Psoas muscle (tissue), 7 donors: ENCODE measurements at regions not wholly inside any gene's neighbourhood (a gene's known extent, or its start where the extent isn't known, plus 50 kb on each side); places are given as distances from the start of the nearest gene placed in this dataset.

Experiments
- ATAC-seq, 4 donors: fragments of 200-7000 bp; cut with Tn5 transposase; one replicate each; pipeline ENCODE4 v1.9.1; 2020; ENCODE audit warnings: moderate library complexity in 3 of 4, mild to moderate bottlenecking in 2 of 4
- DNase-seq, 2 donors: peaks; one replicate each; pipeline ENCODE4 v3.0.0-alpha.2; 2020
- H3K27ac ChIP-seq: fragments of 200-600 bp; one replicate; pipeline ENCODE4 v1.8.0; 2022
- H3K27me3 ChIP-seq, 3 donors: fragments of 200-600 bp in 1 of 3; one replicate each; pipeline versions ENCODE4 v1.6.1 to v1.8.0; 2013 to 2022; ENCODE audit warnings: low read length in 2 of 3, mild to moderate bottlenecking in 2 of 3, moderate library complexity in 1 of 3; ENCODE audit not compliant: insufficient read depth in 3 of 3
- H3K36me3 ChIP-seq, 2 donors: fragments of 200-600 bp in 1 of 2; one replicate each; pipeline versions ENCODE4 v1.6.1 to v1.8.0; 2013 to 2022; ENCODE audit warnings: low read depth in 1 of 2, mild to moderate bottlenecking in 1 of 2, moderate library complexity in 1 of 2; ENCODE audit not compliant: insufficient read depth in 1 of 2
- H3K4me1 ChIP-seq: fragments of 200-600 bp; one replicate; pipeline ENCODE4 v1.8.0; 2022
- H3K4me3 ChIP-seq: fragments of 200-600 bp; one replicate; pipeline ENCODE4 v1.8.0; 2022; ENCODE audit warnings: mild to moderate bottlenecking
- H3K9me3 ChIP-seq: fragments of 200-600 bp; one replicate; pipeline ENCODE4 v1.8.0; 2022
- WGBS, 3 donors: extraction: QIAGEN DNeasy Blood & Tissue Kit; methylation state at CpG; one replicate each; pipeline versions ENCODE4 v1.1.6 to v1.1.7; 2013; 5-methylcytosine and 5-hydroxymethylcytosine counted together
- intact Hi-C, 2 donors: fragments of 100-400 bp; cut with DNase I; formaldehyde crosslinking; loops; one replicate each; pipeline versions ENCODE4 v1.11.0 to v1.14.2; 2022
- TF ChIP-seq, protein P1 (sequence below): fragments of 200-600 bp; IDR thresholded peaks from one replicate; pipeline ENCODE4 v1.8.0; 2022; ENCODE audit warnings: antibody characterized with exemption
- donor health status: healthy with polysubstance abuse.
- donor health status: DM: no; HTN: no; CAD: no; lungs with moderate emphysema.
- donor health status: Bipolar disorder and iron deficiency.
- donor health status: healthy.
- donor health status: DM: yes; HTN: yes; CAD: no.
- donor health status: DM: no; HTN: no; CAD: no.
- donor health status: DM: yes; HTN: yes; CAD: no.

DNA sequence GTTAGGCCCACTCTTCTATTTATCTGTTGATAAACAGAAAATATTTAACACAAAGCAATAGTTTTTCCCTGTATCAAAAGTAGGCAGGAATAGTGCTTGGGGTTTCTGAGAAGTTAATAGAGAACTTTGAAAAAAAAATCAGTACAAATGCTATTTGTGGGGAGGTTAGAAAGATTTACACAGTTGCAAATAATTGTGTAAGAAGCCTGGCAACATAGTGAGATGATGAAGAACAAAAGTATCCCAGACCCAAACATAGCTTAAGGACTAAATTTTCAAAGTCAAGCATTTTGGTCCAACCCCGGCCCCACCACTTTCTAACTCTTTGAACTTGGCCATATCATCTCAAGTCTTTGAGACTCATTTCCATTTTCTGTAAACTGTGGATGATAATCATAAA lies 687.5 kb upstream of the TMEM132C start:
- DNase-seq (no peak), ATAC-seq (no peak)
- 78 to 87% (median 84%) methylated on average over 1 of the region's 1 CpG for WGBS, 3 donors
- H3K9me3 ChIP-seq: no peaks in the 10 kb centered on the region
- H3K4me3 ChIP-seq: no peak overlapping the region
- no peaks in the 10 kb centered on the region for H3K4me1 ChIP-seq
- no peak overlapping the region for H3K27ac ChIP-seq
- TF ChIP-seq, protein P1, sequence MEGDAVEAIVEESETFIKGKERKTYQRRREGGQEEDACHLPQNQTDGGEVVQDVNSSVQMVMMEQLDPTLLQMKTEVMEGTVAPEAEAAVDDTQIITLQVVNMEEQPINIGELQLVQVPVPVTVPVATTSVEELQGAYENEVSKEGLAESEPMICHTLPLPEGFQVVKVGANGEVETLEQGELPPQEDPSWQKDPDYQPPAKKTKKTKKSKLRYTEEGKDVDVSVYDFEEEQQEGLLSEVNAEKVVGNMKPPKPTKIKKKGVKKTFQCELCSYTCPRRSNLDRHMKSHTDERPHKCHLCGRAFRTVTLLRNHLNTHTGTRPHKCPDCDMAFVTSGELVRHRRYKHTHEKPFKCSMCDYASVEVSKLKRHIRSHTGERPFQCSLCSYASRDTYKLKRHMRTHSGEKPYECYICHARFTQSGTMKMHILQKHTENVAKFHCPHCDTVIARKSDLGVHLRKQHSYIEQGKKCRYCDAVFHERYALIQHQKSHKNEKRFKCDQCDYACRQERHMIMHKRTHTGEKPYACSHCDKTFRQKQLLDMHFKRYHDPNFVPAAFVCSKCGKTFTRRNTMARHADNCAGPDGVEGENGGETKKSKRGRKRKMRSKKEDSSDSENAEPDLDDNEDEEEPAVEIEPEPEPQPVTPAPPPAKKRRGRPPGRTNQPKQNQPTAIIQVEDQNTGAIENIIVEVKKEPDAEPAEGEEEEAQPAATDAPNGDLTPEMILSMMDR: no peak
- H3K36me3 ChIP-seq: no peaks in the 10 kb centered on the region
- intact Hi-C loops: no loop called here
- peaks cover 0 to 2% (median 0%) of the 10 kb centered on the region in 3 donors for H3K27me3 ChIP-seq

DNA sequence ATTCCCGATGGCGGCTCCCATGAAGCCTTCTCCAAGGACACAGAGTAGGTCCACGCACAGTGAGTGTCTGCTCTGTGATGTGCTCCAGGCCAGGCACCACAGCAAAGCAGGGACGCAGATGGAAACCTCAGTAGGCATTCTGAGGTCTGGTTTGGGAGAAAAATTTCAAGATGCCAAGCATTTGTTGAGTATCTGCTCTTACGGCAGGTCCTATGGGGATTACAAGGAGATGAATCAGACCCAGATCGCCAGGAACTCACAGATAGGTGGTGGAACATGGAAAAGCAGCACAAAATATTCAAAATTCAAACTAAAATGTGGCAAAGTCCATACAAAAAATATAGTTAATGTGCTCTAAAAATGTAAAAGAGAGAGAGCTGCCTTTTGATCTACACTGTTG lies 684.9 kb upstream of the TMEM132C start:
- WGBS, 3 donors: 66 to 80% (median 70%) methylated on average over 6 of the region's 6 CpGs
- no peaks in the 10 kb centered on the region for H3K9me3 ChIP-seq
- intact Hi-C loops: no loop called here
- H3K27ac ChIP-seq: no peak overlapping the region
- ATAC-seq (no peak), DNase-seq (no peak)
- H3K4me1 ChIP-seq: no peaks in the 10 kb centered on the region
- no peaks in the 10 kb centered on the region for H3K36me3 ChIP-seq
- no peak overlapping the region for H3K4me3 ChIP-seq
- H3K27me3 ChIP-seq: peaks cover 0 to 2% (median 0%) of the 10 kb centered on the region in 3 donors
- TF ChIP-seq, protein P1: no peak

DNA sequence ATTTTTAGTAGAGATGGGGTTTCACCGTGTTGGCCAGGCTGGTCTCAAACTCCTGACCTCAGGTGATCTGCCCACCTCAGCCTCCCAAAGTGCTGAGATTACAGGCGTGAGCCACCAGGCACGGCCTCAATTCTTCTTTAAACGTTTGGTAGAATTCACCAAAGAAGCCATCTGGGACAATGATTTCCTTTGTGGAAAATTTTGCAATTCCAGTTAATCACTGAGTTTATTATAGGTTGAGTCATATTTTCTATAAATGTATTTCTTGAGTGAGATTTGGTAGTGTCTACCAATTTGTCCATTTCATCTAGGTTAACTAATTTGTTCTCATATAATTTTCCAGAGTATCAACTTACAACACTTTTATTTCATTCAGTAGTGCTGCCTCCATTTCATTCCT lies 683.9 kb upstream of the TMEM132C start:
- no peak overlapping the region for H3K27ac ChIP-seq
- H3K4me3 ChIP-seq: no peak overlapping the region
- peaks cover 0 to 2% (median 1%) of the 10 kb centered on the region in 3 donors for H3K27me3 ChIP-seq
- TF ChIP-seq, protein P1: no peak
- 74 to 81% (median 75%) methylated on average over 4 of the region's 4 CpGs for WGBS, 3 donors
- ATAC-seq (no peak), DNase-seq (no peak)
- no peaks in the 10 kb centered on the region for H3K9me3 ChIP-seq
- intact Hi-C loops: no loop called here
- no peaks in the 10 kb centered on the region for H3K4me1 ChIP-seq
- no peaks in the 10 kb centered on the region for H3K36me3 ChIP-seq

DNA sequence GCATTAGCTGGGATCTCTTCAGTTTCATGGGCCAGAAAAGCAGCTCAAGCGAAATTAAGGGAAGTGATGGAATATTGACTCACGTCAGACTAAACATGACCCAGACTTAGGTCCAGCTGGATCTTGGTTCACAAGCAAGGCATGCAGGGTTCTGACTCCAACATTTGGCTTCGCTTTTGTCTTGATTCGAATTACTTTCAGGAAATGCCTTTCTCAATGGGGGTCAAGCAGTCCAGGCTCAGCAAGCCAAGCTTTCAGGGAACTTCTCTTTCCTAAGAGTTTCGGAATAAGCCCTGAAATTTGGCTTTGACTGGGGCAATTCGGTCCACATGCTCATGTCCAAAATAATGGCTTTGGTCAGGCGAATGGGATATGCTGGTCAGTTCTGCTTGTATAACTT lies 678.7 kb upstream of the TMEM132C start:
- Histone ChIP-seq H3K4me3 (no peak overlapping the region), H3K36me3 (no peaks in the 10 kb centered on the region), H3K9me3 (no peaks in the 10 kb centered on the region), H3K4me1 (no peaks in the 10 kb centered on the region), H3K27ac (no peak overlapping the region), H3K27me3 (peaks cover 0 to 1% (median 0%) of the 10 kb centered on the region in 3 donors)
- ATAC-seq (no peak), DNase-seq (no peak)
- TF ChIP-seq, protein P1: no peak
- intact Hi-C loops: no loop called here
- WGBS, 3 donors: 26 to 57% (median 33%) methylated on average over 7 of the region's 7 CpGs

DNA sequence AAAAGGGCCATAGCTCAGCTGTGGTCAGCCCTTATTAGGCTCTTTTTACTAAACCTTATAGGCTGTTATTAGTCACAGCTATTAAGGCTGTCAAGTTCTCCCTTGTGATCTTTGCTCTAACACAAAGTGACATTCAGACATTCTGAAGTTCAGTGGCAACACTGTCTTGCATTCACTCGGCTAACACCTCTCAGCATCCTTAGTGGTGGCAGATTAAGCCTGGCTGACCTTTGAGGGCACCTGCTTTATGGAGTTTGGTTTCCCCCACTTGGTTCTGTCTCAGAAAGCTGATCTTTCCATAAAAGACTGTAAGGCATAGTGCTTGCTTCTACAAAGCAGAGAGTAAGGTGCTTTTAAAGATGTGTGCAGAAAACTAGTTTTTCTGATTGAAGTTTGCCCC lies 677.4 kb upstream of the TMEM132C start:
- Histone ChIP-seq H3K27ac (no peak overlapping the region), H3K36me3 (no peaks in the 10 kb centered on the region), H3K4me3 (no peak overlapping the region), H3K27me3 (peaks cover 0 to 1% (median 0%) of the 10 kb centered on the region in 3 donors), H3K9me3 (no peaks in the 10 kb centered on the region), H3K4me1 (no peaks in the 10 kb centered on the region)
- TF ChIP-seq, protein P1: no peak
- intact Hi-C loops: no loop called here
- ATAC-seq (no peak), DNase-seq (no peak)
- WGBS, 3 donors: 58 to 80% (median 76%) methylated on average over 1 of the region's 1 CpG
